ENCODE measurements at regions not wholly inside any gene's neighbourhood (a gene's known extent, or its start where the extent isn't known, plus 50 kb on each side); places are given as distances from the start of the nearest gene placed in this dataset.
"Not testable (repeated sequence)": the region's sequence is repeated elsewhere in the genome, so short reads cannot be mapped to it uniquely, and the experiment has no call there.

GRCh38 chr21:17114045-17114444 is 398.8 kb upstream of the CXADR start:
- Histone ChIP-seq H3K4me3 (ENCODE audit: low read depth, low read length) (no peak overlapping the region), H3K36me3 (replicated peaks) (no peaks in the 10 kb centered on the region), H3K27me3 (replicated peaks) (no peaks in the 10 kb centered on the region), H3K27ac (no peak overlapping the region)
- in situ Hi-C loops (cut with HindIII; ENCODE audit: low pct_ligation_motif_present, low sequenced_read_pairs), result no loop called here
- TF ChIP-seq, protein P1, sequence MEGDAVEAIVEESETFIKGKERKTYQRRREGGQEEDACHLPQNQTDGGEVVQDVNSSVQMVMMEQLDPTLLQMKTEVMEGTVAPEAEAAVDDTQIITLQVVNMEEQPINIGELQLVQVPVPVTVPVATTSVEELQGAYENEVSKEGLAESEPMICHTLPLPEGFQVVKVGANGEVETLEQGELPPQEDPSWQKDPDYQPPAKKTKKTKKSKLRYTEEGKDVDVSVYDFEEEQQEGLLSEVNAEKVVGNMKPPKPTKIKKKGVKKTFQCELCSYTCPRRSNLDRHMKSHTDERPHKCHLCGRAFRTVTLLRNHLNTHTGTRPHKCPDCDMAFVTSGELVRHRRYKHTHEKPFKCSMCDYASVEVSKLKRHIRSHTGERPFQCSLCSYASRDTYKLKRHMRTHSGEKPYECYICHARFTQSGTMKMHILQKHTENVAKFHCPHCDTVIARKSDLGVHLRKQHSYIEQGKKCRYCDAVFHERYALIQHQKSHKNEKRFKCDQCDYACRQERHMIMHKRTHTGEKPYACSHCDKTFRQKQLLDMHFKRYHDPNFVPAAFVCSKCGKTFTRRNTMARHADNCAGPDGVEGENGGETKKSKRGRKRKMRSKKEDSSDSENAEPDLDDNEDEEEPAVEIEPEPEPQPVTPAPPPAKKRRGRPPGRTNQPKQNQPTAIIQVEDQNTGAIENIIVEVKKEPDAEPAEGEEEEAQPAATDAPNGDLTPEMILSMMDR (IDR thresholded peaks at IDR 0.05; ENCODE audit: low read depth, low read length, missing control alignments), result no peak
- no peak for DNase-seq

GRCh38 chr21:17118638-17119384 is 394.0 kb upstream of the CXADR start:
- H3K4me3 ChIP-seq (ENCODE audit: low read depth, low read length), result no peak overlapping the region
- in situ Hi-C loops (cut with HindIII; ENCODE audit: low pct_ligation_motif_present, low sequenced_read_pairs), result no loop called here
- H3K27me3 ChIP-seq (replicated peaks), result no peaks in the 10 kb centered on the region
- H3K27ac ChIP-seq, result no peak overlapping the region
- no peaks in the 10 kb centered on the region for H3K36me3 ChIP-seq (replicated peaks)
- no peak for DNase-seq
- TF ChIP-seq, protein P1 (IDR thresholded peaks at IDR 0.05; ENCODE audit: low read depth, low read length, missing control alignments), result no peak

DNA sequence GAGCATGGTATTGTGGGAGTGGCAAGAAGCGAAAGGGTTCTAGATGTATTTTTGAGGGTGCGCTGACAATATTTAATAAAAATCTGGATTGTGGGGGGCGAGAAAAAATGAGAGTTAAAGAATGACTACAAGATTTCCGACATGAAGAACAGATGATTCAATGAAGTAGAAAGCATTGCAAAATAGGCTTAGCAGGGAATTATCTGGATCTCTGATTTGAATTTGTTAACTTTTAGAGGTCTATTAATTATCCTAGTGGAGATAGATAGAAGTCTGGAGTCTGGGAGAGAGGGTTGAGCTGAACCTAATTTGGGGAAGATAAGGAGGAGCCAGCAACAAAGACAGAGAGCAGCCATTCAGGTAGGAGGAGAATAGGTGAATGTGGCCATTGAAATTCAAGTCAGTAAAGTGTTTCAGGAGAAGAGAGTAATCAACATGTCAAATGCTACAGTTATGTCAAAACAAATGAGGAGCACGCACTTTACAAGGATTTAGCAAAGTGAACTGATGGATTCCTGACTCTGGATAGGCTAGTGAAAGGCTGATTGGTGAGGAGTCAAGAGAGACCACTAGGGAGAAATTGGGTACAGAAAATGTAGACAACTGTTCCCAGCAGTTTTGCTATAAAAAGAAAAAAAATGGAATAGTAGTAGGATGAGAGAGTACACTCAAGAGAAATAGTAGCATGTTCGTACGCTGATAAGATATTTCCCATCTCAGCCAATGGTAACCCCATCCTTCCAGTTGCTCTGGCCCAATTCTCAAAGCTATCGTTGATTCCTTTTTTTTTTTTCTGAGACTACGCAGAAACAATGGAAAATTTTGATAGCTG is 393.2 kb upstream of the CXADR start:
- in situ Hi-C loops (cut with HindIII; ENCODE audit: low pct_ligation_motif_present, low sequenced_read_pairs), result no loop called here
- H3K36me3 ChIP-seq (replicated peaks), result no peaks in the 10 kb centered on the region
- DNase-seq, result no peak
- TF ChIP-seq, protein P1 (IDR thresholded peaks at IDR 0.05; ENCODE audit: low read depth, low read length, missing control alignments), result no peak
- no peaks in the 10 kb centered on the region for H3K27me3 ChIP-seq (replicated peaks)
- H3K4me3 ChIP-seq (ENCODE audit: low read depth, low read length), result no peak overlapping the region
- H3K27ac ChIP-seq, result no peak overlapping the region

GRCh38 chr21:17127395-17127794 is 385.4 kb upstream of the CXADR start:
- DNase-seq; H3K27me3 ChIP-seq (replicated peaks); H3K4me3 ChIP-seq (ENCODE audit: low read depth, low read length); H3K27ac ChIP-seq; in situ Hi-C loops (cut with HindIII; ENCODE audit: low pct_ligation_motif_present, low sequenced_read_pairs); H3K36me3 ChIP-seq (replicated peaks): not testable (repeated sequence)

DNA sequence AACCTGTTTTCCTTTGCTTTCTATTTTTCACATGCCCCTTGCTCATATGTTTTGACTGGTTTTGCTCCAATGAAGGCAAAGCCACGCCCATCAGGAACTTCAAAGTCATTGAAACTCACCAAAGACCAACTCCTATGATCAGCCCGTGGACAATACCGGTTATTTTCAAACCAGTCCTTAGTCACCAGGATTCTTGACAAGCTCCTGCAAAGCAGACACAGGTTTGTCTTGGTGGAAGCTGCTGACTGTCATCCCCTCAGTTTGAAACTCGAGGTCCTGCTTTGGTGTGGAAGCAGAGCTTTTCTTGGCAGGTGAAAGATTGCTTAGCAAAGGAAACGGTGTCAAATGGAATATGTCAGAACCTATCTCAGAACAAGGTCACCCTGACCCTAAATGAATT is 384.7 kb upstream of the CXADR start:
- in situ Hi-C loops (cut with HindIII; ENCODE audit: low pct_ligation_motif_present, low sequenced_read_pairs), result no loop called here
- no peaks in the 10 kb centered on the region for H3K36me3 ChIP-seq (replicated peaks)
- H3K27ac ChIP-seq, result no peak overlapping the region
- TF ChIP-seq, protein P1 (IDR thresholded peaks at IDR 0.05; ENCODE audit: low read depth, low read length, missing control alignments), result no peak
- H3K4me3 ChIP-seq (ENCODE audit: low read depth, low read length), result no peak overlapping the region
- DNase-seq, result no peak
- no peaks in the 10 kb centered on the region for H3K27me3 ChIP-seq (replicated peaks)

GRCh38 chr21:17139159-17139558 is 373.7 kb upstream of the CXADR start:
- DNase-seq; H3K4me3 ChIP-seq (ENCODE audit: low read depth, low read length); H3K27ac ChIP-seq; H3K36me3 ChIP-seq (replicated peaks); H3K27me3 ChIP-seq (replicated peaks); in situ Hi-C loops (cut with HindIII; ENCODE audit: low pct_ligation_motif_present, low sequenced_read_pairs): not testable (repeated sequence)
